ENCODE measurements at regions not wholly inside any gene's neighbourhood (a gene's known extent, or its start where the extent isn't known, plus 50 kb on each side); places are given as distances from the start of the nearest gene placed in this dataset.

DNA sequence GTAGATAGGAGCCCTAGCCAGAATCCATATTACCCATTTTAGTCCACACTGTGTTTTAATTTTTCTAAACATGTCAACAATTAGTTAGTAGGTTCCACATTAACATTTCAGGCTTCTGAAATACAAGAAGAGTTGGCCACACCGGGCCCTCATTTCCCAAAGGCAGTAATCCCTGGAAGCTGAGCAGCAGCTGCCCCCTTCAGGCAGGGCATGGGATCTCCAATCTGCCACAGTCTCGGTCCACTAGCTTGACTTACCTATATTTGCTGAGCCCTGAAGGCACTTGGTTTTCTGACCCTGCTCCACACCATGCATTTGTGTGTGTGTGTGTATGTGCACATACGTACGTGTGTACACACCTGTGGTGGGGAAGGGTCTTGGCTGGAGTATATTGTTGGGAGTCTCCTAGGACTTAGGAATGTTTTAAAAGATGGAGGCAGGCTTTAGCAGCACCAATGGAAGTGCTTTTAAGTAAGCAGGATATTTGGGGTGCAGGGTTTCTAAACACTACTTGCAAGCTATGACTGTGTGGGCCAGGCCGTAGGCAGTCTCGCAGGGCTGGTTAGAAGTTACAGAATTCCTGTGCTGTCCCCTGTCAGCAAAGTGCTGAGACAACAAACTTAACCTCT is 71.2 kb upstream of the SOX14 start:
- TF ChIP-seq, protein P1, sequence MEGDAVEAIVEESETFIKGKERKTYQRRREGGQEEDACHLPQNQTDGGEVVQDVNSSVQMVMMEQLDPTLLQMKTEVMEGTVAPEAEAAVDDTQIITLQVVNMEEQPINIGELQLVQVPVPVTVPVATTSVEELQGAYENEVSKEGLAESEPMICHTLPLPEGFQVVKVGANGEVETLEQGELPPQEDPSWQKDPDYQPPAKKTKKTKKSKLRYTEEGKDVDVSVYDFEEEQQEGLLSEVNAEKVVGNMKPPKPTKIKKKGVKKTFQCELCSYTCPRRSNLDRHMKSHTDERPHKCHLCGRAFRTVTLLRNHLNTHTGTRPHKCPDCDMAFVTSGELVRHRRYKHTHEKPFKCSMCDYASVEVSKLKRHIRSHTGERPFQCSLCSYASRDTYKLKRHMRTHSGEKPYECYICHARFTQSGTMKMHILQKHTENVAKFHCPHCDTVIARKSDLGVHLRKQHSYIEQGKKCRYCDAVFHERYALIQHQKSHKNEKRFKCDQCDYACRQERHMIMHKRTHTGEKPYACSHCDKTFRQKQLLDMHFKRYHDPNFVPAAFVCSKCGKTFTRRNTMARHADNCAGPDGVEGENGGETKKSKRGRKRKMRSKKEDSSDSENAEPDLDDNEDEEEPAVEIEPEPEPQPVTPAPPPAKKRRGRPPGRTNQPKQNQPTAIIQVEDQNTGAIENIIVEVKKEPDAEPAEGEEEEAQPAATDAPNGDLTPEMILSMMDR (conservative IDR thresholded peaks at IDR 0.05; ENCODE audit: low read length) = peak; percentile 70
- no peak for TF ChIP-seq EZH2phosphoT487 (IDR thresholded peaks at IDR 0.05; ENCODE audit: borderline replicate concordance, low read depth, low read length)
